ENCODE measurements at regions not wholly inside any gene's neighbourhood (a gene's known extent, or its start where the extent isn't known, plus 50 kb on each side); places are given as distances from the start of the nearest gene placed in this dataset.

DNA sequence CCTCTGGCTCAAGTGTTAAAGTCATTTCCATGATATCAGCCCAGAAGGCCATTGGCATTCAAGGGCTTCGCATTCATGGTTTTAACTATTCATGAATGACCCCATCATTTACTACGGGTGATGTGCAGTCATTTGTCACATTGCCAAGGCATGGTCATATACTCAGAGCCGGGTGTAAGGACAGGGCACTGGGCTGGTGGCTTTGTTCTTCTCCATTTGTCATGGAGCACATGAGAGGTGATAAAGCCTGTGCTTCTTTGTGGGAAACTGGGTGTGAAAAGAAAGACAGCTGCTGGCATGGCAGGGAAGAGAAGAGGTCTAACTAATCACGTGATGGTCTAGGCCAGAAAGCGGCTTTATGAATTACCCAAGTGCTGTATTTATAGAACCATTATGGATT is 132.2 kb upstream of the PLXNA4 start:
- no peak for TF ChIP-seq EZH2phosphoT487 (IDR thresholded peaks at IDR 0.05; ENCODE audit: low read depth)
- TF ChIP-seq, protein P1, sequence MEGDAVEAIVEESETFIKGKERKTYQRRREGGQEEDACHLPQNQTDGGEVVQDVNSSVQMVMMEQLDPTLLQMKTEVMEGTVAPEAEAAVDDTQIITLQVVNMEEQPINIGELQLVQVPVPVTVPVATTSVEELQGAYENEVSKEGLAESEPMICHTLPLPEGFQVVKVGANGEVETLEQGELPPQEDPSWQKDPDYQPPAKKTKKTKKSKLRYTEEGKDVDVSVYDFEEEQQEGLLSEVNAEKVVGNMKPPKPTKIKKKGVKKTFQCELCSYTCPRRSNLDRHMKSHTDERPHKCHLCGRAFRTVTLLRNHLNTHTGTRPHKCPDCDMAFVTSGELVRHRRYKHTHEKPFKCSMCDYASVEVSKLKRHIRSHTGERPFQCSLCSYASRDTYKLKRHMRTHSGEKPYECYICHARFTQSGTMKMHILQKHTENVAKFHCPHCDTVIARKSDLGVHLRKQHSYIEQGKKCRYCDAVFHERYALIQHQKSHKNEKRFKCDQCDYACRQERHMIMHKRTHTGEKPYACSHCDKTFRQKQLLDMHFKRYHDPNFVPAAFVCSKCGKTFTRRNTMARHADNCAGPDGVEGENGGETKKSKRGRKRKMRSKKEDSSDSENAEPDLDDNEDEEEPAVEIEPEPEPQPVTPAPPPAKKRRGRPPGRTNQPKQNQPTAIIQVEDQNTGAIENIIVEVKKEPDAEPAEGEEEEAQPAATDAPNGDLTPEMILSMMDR (IDR thresholded peaks at IDR 0.05; ENCODE audit: low read depth, low read length) = no peak
